NCI-H2081 (cell line): ENCODE measurements at regions not wholly inside any gene's neighbourhood (a gene's known extent, or its start where the extent isn't known, plus 50 kb on each side); places are given as distances from the start of the nearest gene placed in this dataset.
A peak's percentile ranks its signal among the peaks of the same experiment; 100 is the strongest.

Experiments used
- DNase-seq, 2 experiments: peaks; one replicate each; lab custom pipeline; 2025; lab: John Stamatoyannopoulos, UW

DNA sequence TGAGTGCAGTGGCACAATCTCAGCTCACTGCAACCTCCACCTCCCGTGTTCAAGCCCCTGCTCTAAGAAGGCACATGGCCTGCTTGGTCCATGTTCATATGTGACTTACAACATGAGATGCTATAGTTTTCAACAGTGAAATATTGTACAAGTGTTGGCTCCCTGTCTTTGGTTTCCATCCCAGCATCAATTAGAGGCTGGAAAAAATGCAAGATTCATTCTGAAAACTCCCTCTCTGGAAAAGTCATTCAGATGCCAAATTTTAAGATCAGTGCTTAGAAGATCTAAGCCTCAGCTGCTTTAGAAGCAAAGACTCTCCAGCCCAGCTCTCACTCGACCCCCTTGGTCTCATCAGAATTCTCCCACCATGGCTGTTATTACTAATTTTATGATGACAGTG is 398.9 kb downstream of the KIF16B start:
- DNase-seq: no peak

DNA sequence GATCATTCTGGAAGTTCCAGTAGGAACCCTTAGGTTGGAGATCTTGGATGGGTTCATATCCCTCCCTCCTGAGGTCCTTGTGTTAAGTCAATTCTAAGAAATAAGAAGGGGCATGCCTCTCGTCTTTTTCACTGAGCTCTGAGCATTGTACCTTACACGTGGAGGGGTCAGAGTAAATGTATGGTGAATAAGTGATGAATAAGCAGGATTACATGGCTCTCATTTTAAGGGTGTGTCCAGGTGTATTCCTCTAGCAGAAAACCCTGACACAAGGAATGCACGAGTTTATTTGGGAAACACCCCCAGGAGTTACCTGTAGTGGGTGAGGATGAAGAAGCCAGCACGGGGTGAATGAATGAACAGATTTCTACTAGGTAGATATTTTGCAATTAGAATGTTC is 400.2 kb downstream of the KIF16B start:
- DNase-seq: no peak

DNA sequence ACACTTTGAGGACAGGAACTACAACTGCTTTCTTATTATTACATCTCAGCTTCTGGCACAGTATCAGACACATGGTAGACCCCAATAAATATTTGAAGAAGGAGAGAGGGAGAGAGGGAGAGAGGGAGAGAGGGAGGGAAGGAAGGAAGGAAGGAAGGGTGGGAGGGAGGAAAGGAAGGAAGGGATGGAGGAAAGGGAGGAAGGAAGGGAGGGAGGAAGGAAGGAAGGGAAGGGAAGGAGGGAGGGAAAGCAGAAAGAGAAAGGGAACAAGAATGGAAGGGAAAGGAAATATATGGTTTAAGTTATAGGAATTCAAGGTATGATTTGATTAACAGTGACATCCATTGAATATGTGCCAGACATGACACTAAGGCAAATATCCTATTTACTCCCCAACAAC is 402.1 kb downstream of the KIF16B start:
- no peak for DNase-seq

DNA sequence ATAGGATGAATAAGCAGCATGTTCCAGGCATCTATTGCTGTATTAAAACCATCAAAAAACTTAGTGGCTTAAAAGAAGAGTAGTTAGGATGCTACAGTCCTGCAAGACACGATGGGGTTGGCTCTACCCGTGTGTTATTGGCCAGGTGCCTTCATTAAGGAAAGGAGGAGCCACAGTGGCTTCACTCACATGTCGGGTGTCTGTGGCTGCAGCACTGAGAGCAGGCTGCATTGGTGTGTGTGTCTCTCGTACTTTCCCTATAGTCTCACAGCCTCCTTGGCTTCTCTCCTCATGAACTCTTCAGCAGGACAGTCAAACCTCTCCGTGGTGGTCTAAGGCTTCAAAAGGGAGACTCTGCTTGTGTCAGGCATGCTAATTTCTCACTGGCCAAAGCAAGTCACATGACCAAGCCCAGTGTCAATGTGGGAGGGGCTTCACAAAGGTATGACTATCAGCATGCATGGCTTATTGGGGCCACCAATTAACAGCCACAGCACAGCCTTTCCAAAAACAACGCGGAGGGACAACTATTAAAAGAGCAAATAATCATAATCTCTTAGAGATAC is 402.8 kb downstream of the KIF16B start:
- DNase-seq: no peak

DNA sequence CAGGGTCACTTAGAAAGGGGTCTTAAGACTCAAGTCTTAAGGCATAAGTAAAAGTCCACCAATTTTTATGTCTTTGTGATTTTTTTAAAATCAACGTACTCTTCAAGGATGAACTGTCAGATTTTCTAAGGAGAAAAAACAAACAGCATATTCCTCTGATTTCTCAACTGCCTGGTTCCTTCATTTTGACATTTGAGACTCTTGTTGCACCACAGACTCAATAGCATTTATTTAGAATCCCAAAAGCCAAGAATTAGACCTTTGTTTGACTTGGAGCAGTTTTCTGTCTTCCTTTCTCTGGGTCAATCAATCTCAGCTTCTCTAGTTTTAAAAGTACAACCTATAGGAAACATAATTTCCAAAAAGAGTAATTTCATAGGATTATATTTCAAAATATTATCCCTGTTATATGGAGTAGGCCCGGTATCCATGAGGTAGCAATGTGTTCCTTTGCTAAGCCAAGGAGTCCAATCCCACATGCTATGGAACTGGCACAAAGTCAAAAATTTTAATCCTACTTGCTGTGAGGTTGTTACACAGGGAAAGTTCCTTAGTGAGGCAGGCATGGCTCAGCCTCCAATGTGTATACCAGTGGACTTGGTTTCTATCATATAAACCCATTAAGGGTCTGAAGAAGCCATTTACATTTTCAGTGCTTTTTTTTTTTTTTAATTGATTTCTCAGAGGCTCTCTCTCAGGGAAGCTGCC is 405.7 kb downstream of the KIF16B start:
- DNase-seq: no peak

DNA sequence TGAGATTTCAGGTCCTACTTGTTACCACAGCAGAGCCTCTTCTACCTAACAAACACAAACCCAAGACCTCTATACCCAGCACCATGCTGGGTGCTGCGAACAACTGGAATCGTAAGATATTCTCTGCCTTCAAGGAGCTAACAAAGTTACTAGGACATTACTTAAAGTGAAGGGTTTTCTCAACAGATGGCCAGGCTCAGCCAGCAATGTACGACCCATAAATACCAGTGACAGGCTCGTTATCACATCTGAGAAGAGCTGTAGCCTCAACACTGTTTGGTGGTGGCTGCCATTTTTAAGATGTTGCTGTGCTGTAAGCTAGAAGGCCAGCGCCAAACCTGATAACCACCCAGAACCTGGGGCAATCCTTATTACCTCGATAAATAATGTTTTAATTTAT is 406.5 kb downstream of the KIF16B start:
- DNase-seq: no peak

DNA sequence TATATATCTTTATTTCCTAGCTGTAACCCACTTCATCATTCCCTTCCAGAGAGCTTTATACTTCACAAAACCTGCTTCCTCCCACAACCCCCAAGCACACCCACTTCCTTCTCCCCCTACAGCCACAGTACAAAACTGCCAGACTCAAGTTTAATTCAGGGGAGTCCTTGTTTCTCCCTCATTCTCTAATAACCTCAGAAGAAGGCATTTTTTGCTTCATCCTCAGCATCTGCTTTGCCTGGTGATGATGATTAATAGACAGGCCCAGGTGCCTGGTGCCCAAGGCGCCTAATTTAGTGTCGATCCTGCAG is 414.3 kb downstream of the KIF16B start:
- DNase-seq: no peak

DNA sequence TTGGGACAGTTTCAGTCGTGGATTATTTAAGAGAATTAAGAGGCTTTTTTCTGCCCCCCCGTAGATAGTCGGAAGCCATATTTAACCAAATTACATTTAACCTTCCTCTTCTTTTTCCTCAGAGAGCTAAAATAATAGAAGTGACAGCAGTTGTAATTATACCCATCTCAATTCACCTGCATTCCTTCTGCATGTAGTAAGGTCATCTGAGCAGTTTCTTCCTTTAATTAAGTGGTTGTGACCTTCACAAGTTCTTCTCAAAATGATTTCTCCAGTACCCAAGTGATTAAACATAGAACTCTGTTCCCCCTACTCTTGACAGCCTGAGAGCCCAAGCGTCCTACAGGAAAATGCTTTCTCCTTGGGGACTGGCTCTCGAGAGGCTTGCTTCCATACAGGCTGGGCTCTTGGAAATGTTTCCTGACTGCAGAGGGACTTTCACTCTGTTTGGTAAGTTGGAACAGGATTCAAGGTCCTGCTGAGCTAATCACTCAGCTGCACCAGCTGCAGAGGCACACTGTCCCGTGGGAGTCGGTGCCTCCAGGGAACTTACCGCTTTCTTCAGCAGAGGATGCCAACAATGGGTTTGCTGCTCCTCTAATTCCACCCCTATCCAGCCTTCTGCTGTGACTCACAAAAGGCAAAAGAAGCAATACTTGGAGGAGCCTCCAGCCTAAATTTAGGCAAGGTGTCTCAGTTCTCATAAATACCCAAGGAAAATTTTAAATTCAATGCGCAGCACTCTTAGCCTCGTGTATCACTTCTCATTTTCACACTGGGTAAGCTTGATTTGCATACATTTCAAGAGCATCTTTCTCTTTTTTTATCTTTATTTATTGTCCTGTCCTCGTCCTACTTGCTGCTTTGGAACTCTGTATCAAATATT is 414.9 kb downstream of the KIF16B start:
- no peak for DNase-seq

DNA sequence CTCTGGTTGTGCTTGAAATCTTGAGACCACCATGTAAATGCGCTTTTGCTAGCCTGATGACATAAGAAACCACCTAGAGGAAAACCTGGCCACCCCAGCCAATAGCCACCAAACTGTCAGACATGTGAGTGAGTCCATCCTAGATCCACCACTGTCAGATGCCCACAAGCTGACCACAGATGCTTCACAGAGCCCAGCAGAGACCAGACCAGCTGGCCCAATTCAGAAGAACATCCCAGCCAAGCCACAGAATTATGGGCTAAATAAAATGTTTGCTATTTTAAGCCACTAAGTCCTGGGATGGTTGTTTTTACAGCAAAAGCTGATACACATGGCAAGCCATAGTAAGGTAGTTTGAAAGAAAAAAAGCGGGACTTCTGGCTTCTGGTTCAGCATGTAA is 425.3 kb downstream of the KIF16B start:
- no peak for DNase-seq

DNA sequence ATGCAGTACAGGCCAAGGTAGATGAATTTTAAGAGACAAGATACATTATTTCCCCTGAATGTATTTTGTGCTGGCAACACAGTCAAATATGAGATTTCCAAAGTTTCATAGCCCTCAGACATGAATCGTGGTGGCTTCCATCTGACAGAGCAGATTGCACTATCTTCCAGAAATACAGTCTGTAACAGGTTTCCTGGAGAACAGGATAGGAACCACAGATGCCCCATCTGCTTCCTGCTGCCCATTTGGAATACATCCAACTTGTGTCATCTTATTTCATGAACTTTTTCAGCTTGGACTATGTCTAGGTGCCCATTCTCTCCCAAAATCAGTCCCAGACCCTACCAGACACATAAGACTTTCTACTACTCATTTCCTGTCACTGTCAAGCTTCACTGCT is 426.0 kb downstream of the KIF16B start:
- DNase-seq: no peak

DNA sequence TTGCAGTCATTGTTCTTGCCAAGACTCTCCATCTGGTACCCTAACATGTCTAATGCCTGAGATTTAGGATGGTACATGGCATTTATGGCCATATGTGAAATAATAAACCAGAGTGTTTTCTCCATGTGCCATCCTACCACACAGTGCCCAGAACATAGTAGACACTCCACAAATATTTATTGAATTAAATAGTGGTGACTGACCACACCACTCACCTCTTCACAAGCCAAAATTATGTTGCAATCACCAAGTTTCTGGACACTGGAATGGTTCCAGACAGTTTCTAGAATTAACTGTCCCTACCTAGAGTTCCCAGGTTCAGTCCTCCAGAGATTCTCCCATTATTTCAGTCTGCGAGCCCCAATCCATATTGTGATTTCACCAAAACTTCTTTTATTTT is 427.3 kb downstream of the KIF16B start:
- no peak for DNase-seq

DNA sequence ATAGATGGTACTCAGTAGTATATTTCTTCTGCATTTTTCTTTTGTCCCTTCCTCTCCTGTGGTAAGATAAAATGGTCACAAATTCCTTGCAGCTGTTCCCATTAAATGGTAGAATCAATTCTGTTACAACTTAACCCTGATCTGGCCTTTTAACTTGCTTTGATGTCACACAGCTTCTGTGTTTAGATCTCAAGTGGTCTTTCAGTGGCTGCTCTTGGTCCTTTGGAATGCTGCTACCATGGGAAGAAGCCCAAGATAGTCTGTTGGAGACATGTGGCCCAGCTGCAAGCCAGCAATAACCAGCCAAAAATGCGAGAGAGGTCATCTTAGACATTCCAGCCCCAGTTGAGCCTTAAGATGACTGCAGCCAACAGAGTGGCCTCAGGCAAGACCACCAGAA is 429.7 kb downstream of the KIF16B start:
- no peak for DNase-seq

DNA sequence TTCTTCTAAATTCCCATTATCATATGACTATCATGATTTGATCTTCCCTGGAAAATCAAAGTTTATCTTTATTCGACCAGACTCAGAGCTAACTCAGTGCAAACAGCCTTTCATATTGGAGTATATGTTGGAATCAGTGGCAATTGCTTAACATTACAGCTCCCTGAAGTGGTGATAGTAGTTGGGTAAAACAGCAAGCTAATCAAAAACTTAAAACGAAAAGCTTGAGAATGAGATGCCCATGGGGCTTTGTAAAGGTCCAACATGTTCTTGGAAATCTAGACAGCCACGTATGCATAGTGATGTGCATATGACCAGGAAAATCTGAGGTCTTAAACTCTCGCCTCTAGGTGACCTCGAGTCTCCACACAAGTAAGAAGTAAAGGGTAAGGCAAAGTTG is 437.6 kb downstream of the KIF16B start:
- DNase-seq: no peak

DNA sequence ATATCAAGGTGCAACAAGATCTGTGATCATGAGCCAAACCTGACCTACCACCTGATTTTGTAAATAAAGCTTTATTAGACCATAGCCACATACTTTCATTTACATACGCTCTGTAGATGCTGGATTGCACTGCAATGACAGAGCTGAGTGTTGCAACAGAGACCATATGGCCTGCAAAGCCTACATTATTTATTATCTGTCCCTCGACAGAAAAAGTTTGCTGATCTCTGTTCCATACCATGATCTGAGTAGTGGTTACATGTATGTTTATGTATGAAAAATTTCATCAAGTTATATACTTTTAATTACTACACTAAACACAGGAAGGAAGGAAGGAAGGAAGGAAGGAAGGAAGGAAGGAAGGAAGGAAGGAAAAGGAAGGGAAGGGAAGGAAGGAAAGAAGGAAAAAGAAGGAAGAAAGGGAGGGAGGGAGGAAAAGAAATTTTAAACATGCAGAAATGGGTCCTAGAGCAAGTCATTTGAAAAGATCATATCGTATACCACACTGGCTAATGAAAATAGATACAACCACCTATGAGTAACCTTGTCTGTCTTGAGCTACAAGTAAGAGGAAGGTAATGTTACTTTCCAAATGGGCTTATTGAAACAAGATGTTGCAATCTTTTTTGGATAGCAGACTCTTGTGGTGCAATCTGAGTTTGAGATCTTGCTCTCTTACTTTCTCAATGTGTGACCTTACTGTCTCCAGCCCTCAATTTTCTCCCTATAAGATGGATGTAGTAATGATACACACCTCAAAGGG is 441.0 kb downstream of the KIF16B start:
- no peak for DNase-seq

DNA sequence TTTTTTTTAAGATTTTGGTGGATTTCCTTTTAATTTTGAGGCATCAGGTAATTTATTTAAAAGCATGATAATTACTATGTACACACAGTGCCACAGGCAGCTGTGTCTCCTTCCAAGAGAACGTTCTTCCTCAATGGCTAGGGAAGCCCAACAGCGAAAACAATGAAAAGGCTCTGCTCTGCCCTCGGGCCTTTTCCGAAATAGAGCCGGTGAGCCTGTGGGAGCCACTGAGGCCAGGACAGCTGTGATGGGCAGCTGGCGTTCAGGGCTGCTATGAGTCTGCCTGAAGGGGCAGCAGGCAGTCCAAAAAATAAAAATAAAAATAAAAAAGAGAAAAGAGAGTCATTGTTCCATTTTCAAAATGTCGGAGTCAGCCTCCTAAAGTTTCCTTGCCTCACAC is 443.8 kb downstream of the KIF16B start:
- peak; percentile 28 to 84 for DNase-seq

DNA sequence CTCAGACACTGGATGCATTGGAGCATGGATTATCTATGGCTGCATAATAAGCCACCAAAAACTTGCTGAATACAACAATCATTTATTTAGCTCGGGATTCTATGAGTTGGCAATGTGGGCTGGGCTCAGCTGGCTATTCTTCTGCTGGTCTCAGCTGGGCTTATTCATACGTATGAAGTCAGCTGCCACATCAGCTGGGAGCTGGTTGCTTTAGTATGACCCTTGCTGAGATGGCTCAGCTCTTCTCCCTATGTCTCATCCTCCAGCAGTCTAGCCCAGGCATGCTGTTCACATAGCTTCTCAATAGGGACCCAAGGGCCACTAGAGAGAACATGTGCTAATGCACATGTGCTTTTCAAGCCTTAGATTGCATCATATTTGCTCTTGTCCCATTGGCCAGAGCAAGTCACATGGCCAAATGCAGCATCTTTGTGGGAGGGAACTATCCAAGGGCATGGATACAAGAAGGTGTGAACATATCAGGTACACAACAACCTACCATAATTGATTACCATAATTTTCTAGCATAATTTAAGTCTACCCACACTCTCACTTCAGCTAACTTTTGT is 444.6 kb downstream of the KIF16B start:
- DNase-seq: peak in 1 of 2 experiments; percentile 51

DNA sequence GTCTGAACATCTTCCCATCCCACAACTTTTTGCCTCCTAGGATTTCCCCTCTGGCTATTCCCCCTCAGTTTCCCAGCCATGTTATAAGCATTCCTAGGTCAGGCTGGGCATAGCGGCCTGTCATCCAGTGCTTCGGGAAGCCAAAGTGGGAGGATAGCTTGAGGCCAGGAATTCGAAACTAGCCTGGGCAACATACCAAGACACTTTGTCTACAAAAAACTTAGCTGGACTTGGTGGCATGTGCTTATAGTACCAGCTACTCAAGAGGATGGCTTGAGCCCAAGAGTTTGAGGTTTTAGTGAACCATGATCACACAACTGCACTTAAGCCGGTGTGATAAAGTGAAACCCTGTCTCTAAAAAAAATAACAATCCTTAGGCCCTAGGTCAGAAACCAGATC is 447.4 kb downstream of the KIF16B start:
- no peak for DNase-seq

DNA sequence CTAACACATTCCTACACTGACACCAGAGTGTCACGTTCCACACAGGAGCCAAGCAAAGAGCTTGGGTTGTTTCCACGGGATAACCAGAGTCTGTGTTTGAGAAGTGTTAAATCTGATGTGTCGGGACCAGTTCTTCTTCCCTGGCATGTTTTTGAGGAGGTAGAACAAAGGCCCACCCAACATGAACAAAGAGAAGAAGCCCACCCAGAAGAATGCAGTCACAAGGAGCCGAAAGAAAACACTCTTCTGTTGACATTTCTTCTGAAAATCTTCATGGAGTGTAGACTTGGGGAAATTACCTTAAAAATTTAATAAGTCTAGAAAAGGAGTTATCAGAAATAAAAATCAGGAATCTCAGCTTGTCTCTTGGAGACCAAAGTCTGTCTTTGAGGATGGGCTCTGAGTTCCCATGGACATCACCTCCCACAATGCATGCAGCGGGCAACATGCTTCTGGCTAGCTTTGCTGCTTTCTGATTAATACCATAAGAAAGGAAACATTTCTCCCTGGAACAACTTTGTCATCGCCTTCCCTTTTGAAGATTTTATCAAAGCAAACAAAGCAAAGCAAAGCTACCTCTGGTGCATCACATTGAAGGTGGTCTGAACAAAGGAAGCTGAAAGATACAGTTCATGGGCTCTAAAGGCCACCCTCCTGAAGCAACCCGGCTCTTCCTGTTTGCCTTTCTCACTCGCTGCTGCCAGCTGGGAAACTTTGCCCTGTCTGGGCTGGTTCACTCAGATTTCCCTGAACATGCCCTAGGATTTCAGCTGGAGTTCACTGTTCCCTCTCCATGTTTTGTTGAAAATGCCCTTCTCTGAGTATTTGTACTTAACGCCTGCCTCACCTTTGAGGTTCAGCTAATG is 448.1 kb downstream of the KIF16B start:
- DNase-seq: no peak

DNA sequence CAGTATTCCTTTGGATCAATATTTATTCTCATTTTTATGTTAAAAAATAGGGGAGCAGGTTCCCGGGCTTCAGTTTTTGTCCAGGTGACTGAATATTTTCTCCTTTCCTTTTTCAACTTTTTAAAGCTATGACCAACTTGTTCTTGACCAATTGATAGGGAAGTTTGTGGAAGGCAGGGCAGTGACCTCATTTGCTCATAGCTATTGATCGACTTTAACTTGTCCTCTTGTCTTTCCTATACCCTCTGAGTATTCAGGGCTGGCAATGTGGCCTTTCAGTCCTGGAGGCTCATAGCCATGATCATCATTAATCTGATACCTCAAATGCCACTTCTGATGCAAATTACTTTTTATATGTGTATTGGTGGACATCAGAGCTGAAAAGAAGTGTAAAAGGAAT is 448.8 kb downstream of the KIF16B start:
- no peak for DNase-seq

DNA sequence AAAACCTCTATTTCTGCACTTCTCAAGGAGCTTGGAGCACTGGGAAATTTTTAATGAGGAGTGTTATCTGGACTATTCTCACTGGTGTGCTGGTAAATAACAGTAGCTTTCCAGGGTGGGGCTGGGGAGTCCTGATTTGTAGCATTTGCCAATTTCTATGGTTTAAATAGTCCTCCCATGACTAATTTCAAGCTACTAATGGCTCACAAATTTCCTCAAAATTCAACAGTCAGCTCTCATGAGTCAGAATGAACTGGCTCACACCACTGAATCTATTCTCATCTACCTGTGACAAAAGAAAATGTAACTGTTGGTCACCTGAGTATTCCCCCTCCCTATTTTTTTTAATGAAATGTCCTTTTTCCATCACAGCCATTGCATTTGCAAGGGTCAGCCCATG is 449.6 kb downstream of the KIF16B start:
- no peak for DNase-seq

DNA sequence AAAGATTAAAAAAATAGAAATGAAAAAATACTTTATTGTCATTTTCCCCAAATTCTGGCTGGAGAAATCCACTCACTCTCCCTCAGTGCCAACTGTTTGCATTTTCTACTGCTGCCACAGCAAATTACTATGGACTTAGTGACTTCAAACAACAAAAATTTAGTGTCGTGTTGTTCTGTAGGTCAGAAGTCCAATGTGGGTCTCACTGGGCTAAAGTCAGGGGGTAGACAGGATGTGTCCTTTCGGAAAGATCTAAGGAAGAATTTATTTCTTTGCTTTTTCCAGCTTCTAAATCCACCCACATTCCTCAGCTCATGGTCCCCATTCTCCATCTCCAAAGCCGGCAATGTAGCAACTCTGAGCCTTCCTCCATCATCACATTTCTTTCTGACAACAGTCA is 453.3 kb downstream of the KIF16B start:
- DNase-seq: no peak
